ENCODE measurements at regions not wholly inside any gene's neighbourhood (a gene's known extent, or its start where the extent isn't known, plus 50 kb on each side); places are given as distances from the start of the nearest gene placed in this dataset.

GRCh38 chr6:167685654-167686053 is 141.1 kb upstream of the AFDN start:
- no peak overlapping the region for H2BK120ac ChIP-seq (ENCODE audit: low read depth, low read length)
- no peak overlapping the region for H3K4ac ChIP-seq (ENCODE audit: low read depth, low read length)
- no peak overlapping the region for H3K4me3 ChIP-seq (ENCODE audit: insufficient read depth, low read depth, low read length)
- no peak overlapping the region for H2BK15ac ChIP-seq (ENCODE audit: low read depth, low read length)
- no peaks in the 10 kb centered on the region for H3K36me3 ChIP-seq (ENCODE audit: control insufficient read depth, insufficient read depth, low read length)
- H3K9ac ChIP-seq (ENCODE audit: low read depth, low read length), result no peak overlapping the region
- H3K27ac ChIP-seq (ENCODE audit: insufficient read depth, low read length), result no peak overlapping the region
- no peaks in the 10 kb centered on the region for H3K79me1 ChIP-seq (ENCODE audit: low read depth in 1 of 2, low read length in 2 of 2)
- intact Hi-C loops (cut with micrococcal nuclease), result no loop called here
- TF ChIP-seq BHLHE40 (IDR thresholded peaks at IDR 0.05; ENCODE audit: low read depth, low read length) (no peak), POLR2A (IDR thresholded peaks at IDR 0.05; ENCODE audit: low read depth, low read length) (no peak), NFE2L2 (IDR thresholded peaks at IDR 0.05; ENCODE audit: low read depth, low read length) (no peak), RCOR1 (IDR thresholded peaks at IDR 0.05; ENCODE audit: insufficient replicate concordance, low read length) (no peak), CEBPB (IDR thresholded peaks at IDR 0.05; ENCODE audit: low read depth, low read length) (no peak), MXI1 (IDR thresholded peaks at IDR 0.05; ENCODE audit: borderline replicate concordance, low read depth, low read length) (no peak), SMC3 (IDR thresholded peaks at IDR 0.05; ENCODE audit: low read depth, low read length) (no peak), CHD1 (IDR thresholded peaks at IDR 0.05; ENCODE audit: low read depth, low read length) (no peak), ELK1 (IDR thresholded peaks at IDR 0.05; ENCODE audit: borderline replicate concordance, low read depth, low read length) (no peak)
- in situ Hi-C loops (cut with MboI; ENCODE audit: low sequenced_read_pairs), result no loop called here
- H4K91ac ChIP-seq (ENCODE audit: insufficient read depth, low read depth, low read length), result no peak overlapping the region
- no peak overlapping the region for H4K5ac ChIP-seq (ENCODE audit: low read depth, low read length)
- ATAC-seq (ENCODE audit: low read depth), result no peak
- no peak overlapping the region for H3K23ac ChIP-seq (ENCODE audit: low read depth, low read length)
- H3K56ac ChIP-seq (ENCODE audit: extremely low read depth, insufficient read depth, low read length), result no peak overlapping the region
- no TSS peak for BruUV-seq (replicated peaks)
- CTCF ChIA-PET, result no interaction called here
- dilution Hi-C loops (cut with HindIII; ENCODE audit: low sequenced_read_pairs, unreplicated experiment), result no loop called here
- H2AFZ ChIP-seq (replicated peaks; ENCODE audit: low read length, poor library complexity), result no peak overlapping the region
- no peak overlapping the region for H4K8ac ChIP-seq (ENCODE audit: low read depth in 2 of 2, low read length in 2 of 2)
- no peak overlapping the region for H2BK20ac ChIP-seq (ENCODE audit: low read depth, low read length)
- no peak overlapping the region for H3K14ac ChIP-seq (replicated peaks; ENCODE audit: low read depth, low read length)
- no peak for DNase-seq
- no peaks in the 10 kb centered on the region for H3K9me1 ChIP-seq (ENCODE audit: insufficient read depth, low read length)
- WGBS, 2 experiments (ENCODE audit: extremely low coverage in 2 of 2, insufficient read length in 1 of 2), result 49% methylated on average over 3 of the region's 10 CpGs; no CpG with 5 or more reads in 1 of the 2 experiments
- H2AK9ac ChIP-seq (replicated peaks; ENCODE audit: low read depth, low read length, poor library complexity), result no peak overlapping the region
- H3K27me3 ChIP-seq (ENCODE audit: control insufficient read depth, insufficient read depth, low read length), result no peaks in the 10 kb centered on the region
- no peak overlapping the region for H2BK5ac ChIP-seq (ENCODE audit: low read depth, low read length, poor library complexity, severe bottlenecking)
- H3K18ac ChIP-seq (ENCODE audit: low read depth, low read length), result no peak overlapping the region
- peaks cover 47% of the 10 kb centered on the region for H3K9me3 ChIP-seq (ENCODE audit: control insufficient read depth, insufficient read depth, low read length)
- no peak overlapping the region for H2AK5ac ChIP-seq (ENCODE audit: low read depth, low read length)
- no peaks in the 10 kb centered on the region for H4K20me1 ChIP-seq (ENCODE audit: insufficient read depth, low read length)
- no peaks in the 10 kb centered on the region for H3K4me1 ChIP-seq (ENCODE audit: control insufficient read depth, insufficient read depth, low read length)
- no peak overlapping the region for H3K4me2 ChIP-seq (ENCODE audit: low read depth, low read length)
- POLR2A ChIA-PET (ENCODE audit: unreplicated experiment), result no interaction called here

Data from IMR-90 (cell line).